Heart left ventricle (tissue), 13 donors: ENCODE measurements at regions not wholly inside any gene's neighbourhood (a gene's known extent, or its start where the extent isn't known, plus 50 kb on each side); places are given as distances from the start of the nearest gene placed in this dataset.

Experiments used
- CTCF ChIP-seq, 12 donors: fragments of 200-600 bp; sonication (generic) in 4 of 12; IDR thresholded peaks; one replicate each; pipeline versions ENCODE4 v1.5.0 to v1.8.0; 2018 to 2022; ENCODE audit warnings: antibody characterized with exemption in 12 of 12, mild to moderate bottlenecking in 5 of 12
- POLR2A ChIP-seq, 2 donors: fragments of 450-650 bp; IDR thresholded peaks; one replicate each; pipeline ENCODE4 v1.6.1; 2017; ENCODE audit warnings: antibody characterized with exemption in 2 of 2, mild to moderate bottlenecking in 2 of 2, moderate library complexity in 2 of 2
- donor health status: ischemic (EF 13 %, LVEDD 7.1; RV severe dilation, severe dysfunction).
- donor health status: DM: no; HTN: yes; CAD: no.
- donor health status: DM: no; HTN: no; CAD: no.
- donor health status: ischemic (EF 25% LVEDD 6.9; RV normal size, moderate dysfunction).
- donor health status: ischemic (EF 25% LVEDD 5.7; RV mildly dilated, moderate dysfunction).
- donor health status: ischemic (EF 35%, LVEDD 5.7; RV mildly dilated, moderate dysfunction).
- donor health status: nonischemic (EF 11% LVEDD 7.7; RV severe dilation, severe dysfunction).
- donor health status: DM: yes; HTN: yes; CAD: no.
- donor health status: PGD.
- donor health status: ischemic (EF 29% LVEDD 5.4; RV normal size, mild dysfunction).
- donor health status: nonischemic (EF 23%, LVEDD 6.1; RV moderate dilation, normal function).

- TF ChIP-seq CTCF (IDR thresholded peaks at IDR 0.05) (no peak), POLR2A (IDR thresholded peaks at IDR 0.05) (no peak)
Observed at GRCh38 chr2:9761577-9761976, 81.7 kb upstream of the TAF1B start.
